IMR-90 (cell line): ENCODE measurements at regions not wholly inside any gene's neighbourhood (a gene's known extent, or its start where the extent isn't known, plus 50 kb on each side); places are given as distances from the start of the nearest gene placed in this dataset.

Experiments used
- ATAC-seq: fragments of 200-7000 bp; cut with Tn5 transposase; 2 replicates; pipeline ENCODE4 v1.9.1; 2020; ENCODE audit warnings: low read depth, mild to moderate bottlenecking, moderate library complexity
- BruUV-seq: library from RNA; stranded (reverse); fragments of 400-500 nt; replicated peaks from 2 replicates; lab custom pipeline; 2021; lab: Mats Ljungman, UMichigan
- CTCF ChIA-PET: fragments of 300-600 bp; formaldehyde crosslinking; extraction: SDS; loops from one replicate; lab custom pipeline; 2021; ENCODE audit warnings: antibody characterized with exemption; lab: Yijun Ruan, JAX
- POLR2A ChIA-PET: fragments of 300-600 bp; sonication (Branson Sonifier 250); formaldehyde crosslinking; loops from one replicate; lab custom pipeline; 2022; ENCODE audit warnings: antibody characterized with exemption; ENCODE audit not compliant: unreplicated experiment; lab: Charles Lee
- DNase-seq: peaks from one replicate; pipeline ENCODE4 v3.0.0; 2013
- H2AFZ ChIP-seq: replicated peaks from 2 replicates; pipeline ENCODE3; 2013; ENCODE audit warnings: low read length, mild to moderate bottlenecking; ENCODE audit not compliant: poor library complexity
- H2AK5ac ChIP-seq: 2 replicates; pipeline ENCODE4 v1.6.1; 2013; ENCODE audit warnings: low read depth, low read length, inconsistent platforms
- H2AK9ac ChIP-seq: replicated peaks from 2 replicates; pipeline ENCODE3; 2013; ENCODE audit warnings: mild to moderate bottlenecking, low read depth, low read length, moderate library complexity; ENCODE audit not compliant: poor library complexity
- H2BK120ac ChIP-seq: 2 replicates; pipeline ENCODE4 v1.6.1; 2013; ENCODE audit warnings: low read depth, low read length, inconsistent platforms
- H2BK15ac ChIP-seq: 3 replicates; pipeline ENCODE4 v1.6.1; 2013; ENCODE audit warnings: low read depth, low read length, inconsistent platforms
- H2BK20ac ChIP-seq: 2 replicates; pipeline ENCODE4 v1.6.1; 2013; ENCODE audit warnings: low read depth, mild to moderate bottlenecking, inconsistent platforms, low read length, moderate library complexity
- H2BK5ac ChIP-seq: 2 replicates; pipeline ENCODE4 v1.6.1; 2013; ENCODE audit warnings: mild to moderate bottlenecking, low read depth, low read length, inconsistent platforms; ENCODE audit not compliant: poor library complexity, severe bottlenecking
- H3K14ac ChIP-seq: replicated peaks from 2 replicates; pipeline ENCODE4 v1.6.1; 2013; ENCODE audit warnings: low read depth, low read length, inconsistent platforms
- H3K18ac ChIP-seq: 2 replicates; pipeline ENCODE4 v1.6.1; 2013; ENCODE audit warnings: low read depth, low read length, control low read depth
- H3K23ac ChIP-seq: 2 replicates; pipeline ENCODE4 v1.6.1; 2013; ENCODE audit warnings: low read depth, low read length, inconsistent platforms
- H3K27ac ChIP-seq: 2 replicates; pipeline ENCODE4 v1.5.1; 2013; ENCODE audit warnings: mild to moderate bottlenecking, control low read depth, low read length; ENCODE audit not compliant: insufficient read depth
- H3K27me3 ChIP-seq: 2 replicates; pipeline ENCODE4 v1.6.1; 2013; ENCODE audit warnings: low read length; ENCODE audit not compliant: control insufficient read depth, insufficient read depth
- H3K36me3 ChIP-seq: 2 replicates; pipeline ENCODE4 v1.6.1; 2013; ENCODE audit warnings: low read length, mixed read lengths; ENCODE audit not compliant: control insufficient read depth, insufficient read depth
- H3K4ac ChIP-seq: 2 replicates; pipeline ENCODE4 v1.6.1; 2013; ENCODE audit warnings: low read depth, low read length, inconsistent platforms
- H3K4me1 ChIP-seq: 2 replicates; pipeline ENCODE4 v1.6.1; 2013; ENCODE audit warnings: low read length, mixed read lengths; ENCODE audit not compliant: control insufficient read depth, insufficient read depth
- H3K4me2 ChIP-seq: 2 replicates; pipeline ENCODE4 v1.6.1; 2013; ENCODE audit warnings: low read depth, mild to moderate bottlenecking, control low read depth, low read length, moderate library complexity
- H3K4me3 ChIP-seq: 2 replicates; pipeline ENCODE4 v1.5.1; 2013; ENCODE audit warnings: low read depth, mild to moderate bottlenecking, control low read depth, low read length, moderate library complexity; ENCODE audit not compliant: insufficient read depth
- H3K56ac ChIP-seq: 2 replicates; pipeline ENCODE4 v1.6.1; 2013; ENCODE audit warnings: low read length, inconsistent platforms; ENCODE audit not compliant: insufficient read depth; ENCODE audit errors: extremely low read depth
- H3K79me1 ChIP-seq, 2 experiments: 2 replicates each; pipeline ENCODE4 v1.6.1; 2013; ENCODE audit warnings: low read length in 2 of 2, inconsistent platforms in 1 of 2, low read depth in 1 of 2
- H3K9ac ChIP-seq: 2 replicates; pipeline ENCODE4 v1.6.1; 2013; ENCODE audit warnings: low read depth, low read length, control low read depth
- H3K9me1 ChIP-seq: 2 replicates; pipeline ENCODE4 v1.6.1; 2013; ENCODE audit warnings: low read length, inconsistent platforms; ENCODE audit not compliant: insufficient read depth
- H3K9me3 ChIP-seq: 2 replicates; pipeline ENCODE4 v1.6.1; 2013; ENCODE audit warnings: low read length; ENCODE audit not compliant: control insufficient read depth, insufficient read depth
- H4K20me1 ChIP-seq: 2 replicates; pipeline ENCODE4 v1.6.1; 2013; ENCODE audit warnings: low read length, inconsistent platforms; ENCODE audit not compliant: insufficient read depth
- H4K5ac ChIP-seq: 2 replicates; pipeline ENCODE4 v1.6.1; 2013; ENCODE audit warnings: mild to moderate bottlenecking, low read depth, low read length, control low read depth
- H4K8ac ChIP-seq, 2 experiments: 2 replicates each; pipeline ENCODE4 v1.6.1; 2013; ENCODE audit warnings: low read depth in 2 of 2, low read length in 2 of 2, control low read depth in 1 of 2, inconsistent platforms in 1 of 2
- H4K91ac ChIP-seq: 2 replicates; pipeline ENCODE4 v1.6.1; 2013; ENCODE audit warnings: low read depth, low read length, inconsistent platforms; ENCODE audit not compliant: insufficient read depth
- MXI1 ChIP-seq: IDR thresholded peaks from 2 replicates; pipeline ENCODE4 v1.6.1; 2012; ENCODE audit warnings: low read depth, mild to moderate bottlenecking, low read length, moderate library complexity, borderline replicate concordance
- RAD21 ChIP-seq: IDR thresholded peaks from 2 replicates; pipeline ENCODE4 v1.6.1; 2012; ENCODE audit warnings: low read length, improper control_type of control experiment
- SMC3 ChIP-seq: fragments of 150-350 bp; IDR thresholded peaks from 2 replicates; pipeline ENCODE4 v1.6.1; 2016; ENCODE audit warnings: low read depth, mild to moderate bottlenecking, antibody characterized with exemption, low read length, moderate library complexity
- USF2 ChIP-seq: fragments of 150-350 bp; IDR thresholded peaks from 2 replicates; pipeline ENCODE4 v1.6.1; 2017; ENCODE audit warnings: mild to moderate bottlenecking, antibody characterized with exemption, low read length, low read depth
- WGBS, 2 experiments: methylation state at CpG; one replicate each; pipeline versions ENCODE4 v1.1.5 to v1.1.7; 2013; ENCODE audit warnings: missing lambda C conversion rate in 2 of 2; ENCODE audit not compliant: insufficient read length in 1 of 2; ENCODE audit errors: extremely low coverage in 2 of 2; 5-methylcytosine and 5-hydroxymethylcytosine counted together
- dilution Hi-C: fragments of 300-500 bp; cut with HindIII; formaldehyde crosslinking; loops from one replicate; pipeline ENCODE4 v1.14.3; 2018; ENCODE audit warnings: low sequenced_read_pairs; ENCODE audit not compliant: unreplicated experiment
- in situ Hi-C: fragments of 300-500 bp; cut with MboI; formaldehyde crosslinking; loops from 3 replicates; pipeline ENCODE4 v1.14.3; 2019; ENCODE audit warnings: low sequenced_read_pairs, inconsistent platforms, mixed read lengths
- intact Hi-C: fragments of 100-400 bp; cut with micrococcal nuclease; formaldehyde crosslinking; loops from 2 replicates; pipeline ENCODE4 v1.10.0; 2022

- Histone ChIP-seq H2AK5ac (no peak overlapping the region), H3K18ac (no peak overlapping the region), H2BK20ac (no peak overlapping the region), H4K20me1 (no peaks in the 10 kb centered on the region), H4K8ac (no peak overlapping the region), H3K9me3 (no peaks in the 10 kb centered on the region), H3K9me1 (no peaks in the 10 kb centered on the region), H2BK15ac (no peak overlapping the region), H3K27ac (no peak overlapping the region), H3K79me1 (no peaks in the 10 kb centered on the region), H3K4ac (no peak overlapping the region), H4K5ac (no peak overlapping the region), H3K36me3 (no peaks in the 10 kb centered on the region), H2AFZ (no peak overlapping the region), H3K14ac (no peak overlapping the region), H2BK5ac (no peak overlapping the region), H4K91ac (no peak overlapping the region), H3K56ac (no peak overlapping the region), H3K4me1 (no peaks in the 10 kb centered on the region), H3K4me2 (no peak overlapping the region), H3K23ac (no peak overlapping the region), H3K9ac (no peak overlapping the region), H2AK9ac (no peak overlapping the region), H3K4me3 (no peak overlapping the region), H3K27me3 (peaks cover 5% of the 10 kb centered on the region; the same call in 1 of the 2 replicates), H2BK120ac (no peak overlapping the region)
- POLR2A ChIA-PET: no interaction called here
- dilution Hi-C loops: no loop called here
- BruUV-seq: no TSS peak
- intact Hi-C loops: no loop called here
- CTCF ChIA-PET: no interaction called here
- DNase-seq (no peak), ATAC-seq (no peak)
- in situ Hi-C loops: no loop called here
- WGBS, 2 experiments: no CpG with 5 or more reads among the region's 2 CpGs
- TF ChIP-seq SMC3 (no peak), MXI1 (no peak), RAD21 (no peak), USF2 (no peak)
These were observed 282.6 kb downstream of the ICOS start for GRCh38 chr2:204219196-204219595.
